ENCODE measurements at regions not wholly inside any gene's neighbourhood (a gene's known extent, or its start where the extent isn't known, plus 50 kb on each side); places are given as distances from the start of the nearest gene placed in this dataset.

- no peak for TF ChIP-seq CTCF (conservative IDR thresholded peaks at IDR 0.05)
- H3K4me3 Mint-ChIP-seq, result no peak overlapping the region
- H3K27ac Mint-ChIP-seq, result no peak overlapping the region
- no peak for DNase-seq (ENCODE audit: extremely low spot score, unreplicated experiment)
- H3K27me3 Mint-ChIP-seq, result peaks cover 2% of the 10 kb centered on the region
- H3K36me3 Mint-ChIP-seq, result peaks cover 22% of the 10 kb centered on the region
- H3K9me3 Mint-ChIP-seq, result peaks cover 5% of the 10 kb centered on the region
- peaks cover 3% of the 10 kb centered on the region for H3K4me1 Mint-ChIP-seq (ENCODE audit: unreplicated experiment)
Observed at GRCh38 chr12:9335867-9336266, 127.7 kb upstream of the PZP start.

- Mint-ChIP-seq H3K27me3 (peaks cover 2% of the 10 kb centered on the region), H3K4me1 (ENCODE audit: unreplicated experiment) (peaks cover 3% of the 10 kb centered on the region), H3K27ac (no peak overlapping the region), H3K4me3 (no peak overlapping the region), H3K36me3 (peaks cover 22% of the 10 kb centered on the region), H3K9me3 (peaks cover 5% of the 10 kb centered on the region)
- DNase-seq (ENCODE audit: extremely low spot score, unreplicated experiment), result no peak
- no peak for TF ChIP-seq CTCF (conservative IDR thresholded peaks at IDR 0.05)
Observed at GRCh38 chr12:9334964-9335363, 126.8 kb upstream of the PZP start.

GRCh38 chr12:9334041-9334692, 126.0 kb upstream of the PZP start:
- peaks cover 2% of the 10 kb centered on the region for H3K27me3 Mint-ChIP-seq
- H3K9me3 Mint-ChIP-seq, result peaks cover 5% of the 10 kb centered on the region
- peaks cover 22% of the 10 kb centered on the region for H3K36me3 Mint-ChIP-seq
- peaks cover 3% of the 10 kb centered on the region for H3K4me1 Mint-ChIP-seq (ENCODE audit: unreplicated experiment)
- H3K4me3 Mint-ChIP-seq, result no peak overlapping the region
- no peak for TF ChIP-seq CTCF (conservative IDR thresholded peaks at IDR 0.05)
- peak overlapping the region; percentile 11 for H3K27ac Mint-ChIP-seq
- DNase-seq (ENCODE audit: extremely low spot score, unreplicated experiment), result no peak

- DNase-seq (ENCODE audit: extremely low spot score, unreplicated experiment), result no peak
- TF ChIP-seq CTCF (conservative IDR thresholded peaks at IDR 0.05), result no peak
- H3K4me1 Mint-ChIP-seq (ENCODE audit: unreplicated experiment), result peaks cover 3% of the 10 kb centered on the region
- H3K9me3 Mint-ChIP-seq, result peaks cover 5% of the 10 kb centered on the region
- peaks cover 2% of the 10 kb centered on the region for H3K27me3 Mint-ChIP-seq
- no peak overlapping the region for H3K27ac Mint-ChIP-seq
- H3K36me3 Mint-ChIP-seq, result peaks cover 25% of the 10 kb centered on the region
- no peak overlapping the region for H3K4me3 Mint-ChIP-seq
Observed at GRCh38 chr12:9333161-9333560, 125.0 kb upstream of the PZP start.

- Mint-ChIP-seq H3K27ac (no peak overlapping the region), H3K27me3 (peaks cover 2% of the 10 kb centered on the region), H3K9me3 (peaks cover 5% of the 10 kb centered on the region), H3K4me1 (ENCODE audit: unreplicated experiment) (peaks cover 3% of the 10 kb centered on the region), H3K36me3 (peaks cover 24% of the 10 kb centered on the region), H3K4me3 (no peak overlapping the region)
- no peak for DNase-seq (ENCODE audit: extremely low spot score, unreplicated experiment)
- TF ChIP-seq CTCF (conservative IDR thresholded peaks at IDR 0.05), result no peak
Observed at GRCh38 chr12:9332564-9332963, 124.4 kb upstream of the PZP start.

Data from type B pancreatic cell (in vitro differentiated cells).